MM.1S (cell line): ENCODE measurements at regions not wholly inside any gene's neighbourhood (a gene's known extent, or its start where the extent isn't known, plus 50 kb on each side); places are given as distances from the start of the nearest gene placed in this dataset.

ENCODE experiments used
- EZH2 ChIP-seq: fragments of 300-600 bp; sonication (generic); optimal IDR thresholded peaks from 2 replicates; pipeline ENCODE3; 2017; ENCODE audit warnings: low read depth, mild to moderate bottlenecking, antibody characterized with exemption, low read length, mixed read lengths
- TF ChIP-seq, protein P1 (sequence below): fragments of 300-600 bp; sonication (generic); IDR thresholded peaks from 2 replicates; pipeline ENCODE4 v1.5.1; 2016; ENCODE audit warnings: antibody characterized with exemption, low read length, mixed read lengths

DNA sequence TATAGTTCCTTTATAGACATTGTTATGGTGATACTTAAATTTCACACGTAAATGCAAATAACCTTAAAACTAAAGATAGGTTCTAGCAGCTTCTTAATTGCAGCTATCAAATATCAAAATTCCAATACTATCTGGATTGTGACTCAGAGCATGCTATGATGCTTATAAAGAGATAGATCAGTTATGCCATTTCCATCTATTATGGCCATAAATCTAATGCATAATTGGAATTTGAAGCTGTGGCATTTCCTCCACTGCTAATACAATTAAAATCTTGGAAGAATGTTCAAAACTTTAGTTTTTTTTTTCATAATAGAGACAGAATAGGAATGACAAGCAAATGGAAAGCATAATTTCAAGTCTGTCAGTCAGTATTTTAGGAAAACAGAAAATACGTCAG is 220.8 kb upstream of the GALNT5 start:
- TF ChIP-seq, protein P1, sequence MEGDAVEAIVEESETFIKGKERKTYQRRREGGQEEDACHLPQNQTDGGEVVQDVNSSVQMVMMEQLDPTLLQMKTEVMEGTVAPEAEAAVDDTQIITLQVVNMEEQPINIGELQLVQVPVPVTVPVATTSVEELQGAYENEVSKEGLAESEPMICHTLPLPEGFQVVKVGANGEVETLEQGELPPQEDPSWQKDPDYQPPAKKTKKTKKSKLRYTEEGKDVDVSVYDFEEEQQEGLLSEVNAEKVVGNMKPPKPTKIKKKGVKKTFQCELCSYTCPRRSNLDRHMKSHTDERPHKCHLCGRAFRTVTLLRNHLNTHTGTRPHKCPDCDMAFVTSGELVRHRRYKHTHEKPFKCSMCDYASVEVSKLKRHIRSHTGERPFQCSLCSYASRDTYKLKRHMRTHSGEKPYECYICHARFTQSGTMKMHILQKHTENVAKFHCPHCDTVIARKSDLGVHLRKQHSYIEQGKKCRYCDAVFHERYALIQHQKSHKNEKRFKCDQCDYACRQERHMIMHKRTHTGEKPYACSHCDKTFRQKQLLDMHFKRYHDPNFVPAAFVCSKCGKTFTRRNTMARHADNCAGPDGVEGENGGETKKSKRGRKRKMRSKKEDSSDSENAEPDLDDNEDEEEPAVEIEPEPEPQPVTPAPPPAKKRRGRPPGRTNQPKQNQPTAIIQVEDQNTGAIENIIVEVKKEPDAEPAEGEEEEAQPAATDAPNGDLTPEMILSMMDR: no peak
- TF ChIP-seq EZH2: no peak
